DOHH2 (cell line): ENCODE measurements at regions not wholly inside any gene's neighbourhood (a gene's known extent, or its start where the extent isn't known, plus 50 kb on each side); places are given as distances from the start of the nearest gene placed in this dataset.

Experiments used
- H3F3A ChIP-seq: fragments of 200-600 bp; sonication (generic), shearing (Covaris generic); 2 replicates; pipeline ENCODE4 v1.6.0; 2016; ENCODE audit warnings: antibody characterized with exemption, mild to moderate bottlenecking; ENCODE audit not compliant: control insufficient read depth, insufficient read depth
- H3K27ac ChIP-seq: fragments of 200-600 bp; sonication (generic); 2 replicates; pipeline ENCODE4 v1.5.1; 2014; ENCODE audit warnings: low read depth, mild to moderate bottlenecking, low read length, moderate library complexity
- H3K27me3 ChIP-seq: fragments of 200-600 bp; sonication (generic); 2 replicates; pipeline ENCODE4 v1.6.1; 2014; ENCODE audit warnings: mild to moderate bottlenecking, low read length, mixed read lengths; ENCODE audit not compliant: control insufficient read depth
- H3K36me3 ChIP-seq: fragments of 200-600 bp; sonication (generic); 2 replicates; pipeline ENCODE4 v1.6.1; 2014; ENCODE audit warnings: mild to moderate bottlenecking, low read length, moderate library complexity, mixed read lengths; ENCODE audit not compliant: control insufficient read depth
- H3K4me1 ChIP-seq: fragments of 200-600 bp; sonication (generic); 2 replicates; pipeline ENCODE4 v1.6.1; 2014; ENCODE audit warnings: mild to moderate bottlenecking, low read length, mixed read lengths; ENCODE audit not compliant: control insufficient read depth
- H3K4me2 ChIP-seq: fragments of 200-600 bp; sonication (generic); 2 replicates; pipeline ENCODE4 v1.6.0; 2014; ENCODE audit warnings: mild to moderate bottlenecking, low read length, moderate library complexity
- H3K4me3 ChIP-seq: fragments of 200-600 bp; sonication (generic); 2 replicates; pipeline ENCODE4 v1.5.1; 2014; ENCODE audit warnings: mild to moderate bottlenecking, low read length, mixed read lengths
- H3K79me2 ChIP-seq: fragments of 200-600 bp; sonication (generic); 2 replicates; pipeline ENCODE4 v1.6.1; 2014; ENCODE audit warnings: mild to moderate bottlenecking, low read length, mixed read lengths; ENCODE audit not compliant: control insufficient read depth
- H3K9me2 ChIP-seq: fragments of 200-600 bp; sonication (generic); replicated peaks from 2 replicates; pipeline ENCODE4 v1.6.1; 2014; ENCODE audit warnings: mild to moderate bottlenecking, low read length, mixed read lengths; ENCODE audit not compliant: control insufficient read depth
- H3K9me3 ChIP-seq: fragments of 200-600 bp; sonication (generic); 2 replicates; pipeline ENCODE4 v1.6.1; 2014; ENCODE audit warnings: antibody characterized with exemption, low read length, mixed read lengths; ENCODE audit not compliant: control insufficient read depth, insufficient read depth
- H4K20me1 ChIP-seq: fragments of 200-600 bp; sonication (generic); 2 replicates; pipeline ENCODE4 v1.6.0; 2014; ENCODE audit warnings: low read depth, mild to moderate bottlenecking, antibody characterized with exemption, low read length, moderate library complexity; ENCODE audit not compliant: control insufficient read depth, insufficient read depth
- CTCF ChIP-seq: fragments of 200-600 bp; sonication (generic); IDR thresholded peaks from one replicate; pipeline ENCODE4 v1.5.1; 2014; ENCODE audit warnings: antibody characterized with exemption, mild to moderate bottlenecking, low read depth, low read length; ENCODE audit not compliant: poor library complexity, severe bottlenecking
- EZH2phosphoT487 ChIP-seq: fragments of 200-600 bp; sonication (generic); IDR thresholded peaks from 2 replicates; pipeline ENCODE4 v1.6.1; 2017; ENCODE audit warnings: borderline replicate concordance, mild to moderate bottlenecking, antibody characterized with exemption, low read length, moderate library complexity, mixed read lengths

DNA sequence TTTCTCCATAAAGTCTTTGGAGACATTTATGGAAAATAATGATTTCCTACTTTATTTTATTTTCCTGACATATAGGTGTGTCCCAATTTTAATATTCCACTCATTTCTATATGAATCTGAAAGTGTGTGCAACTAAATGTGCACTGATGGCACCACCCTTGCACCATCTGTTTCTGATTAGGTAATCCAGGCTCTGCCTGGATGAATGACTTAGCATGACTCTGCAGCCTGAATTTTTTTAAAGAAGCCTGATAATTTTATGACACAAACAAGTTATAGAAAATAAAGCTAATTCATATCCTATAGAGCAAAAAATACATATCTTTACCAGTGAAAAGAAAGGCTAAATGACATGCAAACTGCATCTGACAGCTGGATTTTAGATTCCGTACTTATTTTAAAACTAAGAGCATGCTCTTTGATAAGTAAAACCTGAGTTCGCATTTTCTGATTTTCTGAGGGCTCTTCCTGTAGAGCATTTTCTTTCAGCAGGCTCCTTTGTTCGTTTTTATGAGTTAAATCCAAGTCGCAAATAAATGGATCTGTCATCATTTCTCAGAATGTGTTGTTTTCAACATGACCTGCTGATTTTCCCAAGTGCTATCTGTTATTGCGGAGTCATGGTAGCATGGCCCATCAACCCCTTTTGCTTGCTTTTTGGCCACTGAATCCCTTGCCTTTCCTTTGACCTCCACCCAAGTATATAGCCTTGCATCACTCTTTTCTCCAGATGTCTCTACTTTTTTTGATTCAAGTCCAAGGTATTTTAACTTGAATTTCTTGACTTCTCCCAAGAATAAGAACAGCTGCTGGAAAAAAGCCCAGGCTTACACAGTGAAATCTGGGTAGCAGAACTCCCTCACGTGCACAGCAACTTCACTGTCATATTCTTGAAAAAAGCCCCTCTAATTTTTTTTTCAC, 52.8 kb upstream of the LYPLAL1 start:
- Histone ChIP-seq H3K4me2 (no peak overlapping the region), H3K9me3 (no peaks in the 10 kb centered on the region), H3K36me3 (no peaks in the 10 kb centered on the region), H3K27me3 (no peaks in the 10 kb centered on the region), H3K79me2 (no peaks in the 10 kb centered on the region), H4K20me1 (no peaks in the 10 kb centered on the region), H3K4me3 (no peak overlapping the region), H3K27ac (no peak overlapping the region), H3K9me2 (no peaks in the 10 kb centered on the region), H3K4me1 (no peaks in the 10 kb centered on the region), H3F3A (no peaks in the 10 kb centered on the region)
- no peak for TF ChIP-seq CTCF
- TF ChIP-seq EZH2phosphoT487 = no peak

- Histone ChIP-seq H3K4me3 (no peak overlapping the region), H3K79me2 (no peaks in the 10 kb centered on the region), H3K4me2 (no peak overlapping the region), H3K9me2 (no peaks in the 10 kb centered on the region), H4K20me1 (no peaks in the 10 kb centered on the region), H3F3A (no peaks in the 10 kb centered on the region), H3K36me3 (no peaks in the 10 kb centered on the region), H3K27me3 (no peaks in the 10 kb centered on the region), H3K4me1 (no peaks in the 10 kb centered on the region), H3K9me3 (no peaks in the 10 kb centered on the region), H3K27ac (no peak overlapping the region)
- TF ChIP-seq EZH2phosphoT487 (no peak), CTCF (no peak)
Measured at GRCh38 chr1:219121679-219122078, 52.0 kb upstream of the LYPLAL1 start.

DNA sequence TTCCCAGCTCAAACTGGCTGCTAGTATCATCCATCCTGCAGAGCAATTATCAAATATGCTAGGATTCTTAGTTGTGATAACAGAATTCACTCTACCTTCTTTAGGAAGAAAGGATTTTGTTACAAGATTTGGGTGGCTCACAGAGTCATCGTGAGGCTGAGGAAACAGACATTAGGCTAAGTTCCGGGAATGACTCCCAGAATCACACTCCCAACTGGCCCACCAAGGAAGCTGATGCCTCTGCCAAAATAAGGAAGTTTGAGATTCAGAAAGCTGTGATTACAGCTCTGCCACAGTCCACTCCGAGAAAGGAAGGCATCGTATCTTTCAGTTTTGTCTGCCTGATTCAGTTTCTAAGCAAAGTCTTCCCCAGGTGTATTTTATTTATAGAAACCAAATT, 50.6 kb upstream of the LYPLAL1 start:
- Histone ChIP-seq H3F3A (no peaks in the 10 kb centered on the region), H3K79me2 (no peaks in the 10 kb centered on the region), H4K20me1 (no peaks in the 10 kb centered on the region), H3K9me3 (no peaks in the 10 kb centered on the region), H3K9me2 (no peaks in the 10 kb centered on the region), H3K4me1 (no peaks in the 10 kb centered on the region), H3K4me3 (no peak overlapping the region), H3K36me3 (no peaks in the 10 kb centered on the region), H3K27me3 (no peaks in the 10 kb centered on the region), H3K4me2 (no peak overlapping the region), H3K27ac (no peak overlapping the region)
- no peak for TF ChIP-seq CTCF
- TF ChIP-seq EZH2phosphoT487 = no peak
